IPS-NIHi7 (cell line): ENCODE measurements at regions not wholly inside any gene's neighbourhood (a gene's known extent, or its start where the extent isn't known, plus 50 kb on each side); places are given as distances from the start of the nearest gene placed in this dataset.
A peak's percentile ranks its signal among the peaks of the same experiment; 100 is the strongest.
"Not testable (repeated sequence)": the region's sequence is repeated elsewhere in the genome, so short reads cannot be mapped to it uniquely, and the experiment has no call there.

Source experiments
- DNase-seq: peaks from one replicate; pipeline ENCODE4 v3.0.0; 2012; ENCODE audit warnings: mixed read lengths; ENCODE audit errors: extremely low spot score

GRCh38 chr7:52592698-52593097 is 442.7 kb upstream of the POM121L12 start:
- no peak for DNase-seq

DNA sequence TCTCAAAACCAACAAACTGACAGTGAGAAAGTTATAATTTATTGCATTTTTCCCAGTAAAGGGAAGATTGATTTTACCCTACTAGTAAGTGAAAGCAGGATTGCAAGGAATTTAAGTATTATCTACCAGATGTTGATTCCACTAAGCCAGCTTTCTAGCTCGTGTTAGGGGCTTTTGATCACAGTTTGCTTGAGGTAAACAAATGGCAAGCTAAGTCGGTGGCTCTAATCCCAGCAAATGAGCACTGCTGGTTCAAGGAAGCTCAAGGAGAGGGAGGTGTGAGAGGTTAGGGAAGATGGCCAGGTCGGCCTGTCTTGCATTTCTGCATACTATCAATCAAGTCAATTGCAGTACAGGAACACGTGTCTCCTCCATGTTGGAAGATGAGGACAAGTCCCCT is 448.7 kb upstream of the POM121L12 start:
- peak; percentile 49 for DNase-seq

DNA sequence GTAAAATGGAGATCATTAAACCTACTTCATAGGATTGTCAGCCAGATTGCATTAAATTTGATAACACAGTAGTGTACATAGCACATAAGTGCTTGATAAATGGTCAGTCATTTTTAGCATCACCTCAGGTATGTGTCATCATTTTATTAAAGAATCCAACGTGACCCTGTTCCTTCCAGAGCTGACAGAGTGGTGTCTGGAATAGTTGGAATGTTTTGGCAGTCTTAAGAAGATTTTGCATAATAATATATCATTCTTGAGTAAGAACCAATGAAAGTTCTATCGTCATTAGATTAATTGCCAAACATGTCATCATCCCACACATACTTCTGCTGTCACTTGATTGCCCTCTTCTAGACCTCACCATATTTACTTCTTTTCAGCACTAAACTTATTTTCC is 451.4 kb upstream of the POM121L12 start:
- no peak for DNase-seq

DNA sequence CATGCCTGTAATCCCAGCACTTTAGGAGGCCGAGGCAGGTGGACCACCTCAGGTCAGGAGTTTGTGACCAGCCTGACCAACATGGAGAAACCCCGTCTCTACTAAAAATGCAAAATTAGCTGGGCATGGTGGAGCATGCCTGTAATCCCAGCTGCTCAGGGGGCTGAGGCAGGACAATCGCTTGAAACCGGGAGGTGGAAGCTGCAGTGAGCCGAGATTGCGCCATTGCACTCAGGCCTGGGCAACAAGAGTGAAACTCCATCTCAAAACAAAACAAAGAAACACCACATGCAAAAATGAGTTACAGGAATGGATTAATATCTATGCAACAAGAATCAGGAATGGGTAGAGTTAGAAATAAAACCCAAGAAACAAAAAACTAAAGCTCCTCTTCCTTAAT is 462.3 kb upstream of the POM121L12 start:
- DNase-seq = not testable (repeated sequence)

DNA sequence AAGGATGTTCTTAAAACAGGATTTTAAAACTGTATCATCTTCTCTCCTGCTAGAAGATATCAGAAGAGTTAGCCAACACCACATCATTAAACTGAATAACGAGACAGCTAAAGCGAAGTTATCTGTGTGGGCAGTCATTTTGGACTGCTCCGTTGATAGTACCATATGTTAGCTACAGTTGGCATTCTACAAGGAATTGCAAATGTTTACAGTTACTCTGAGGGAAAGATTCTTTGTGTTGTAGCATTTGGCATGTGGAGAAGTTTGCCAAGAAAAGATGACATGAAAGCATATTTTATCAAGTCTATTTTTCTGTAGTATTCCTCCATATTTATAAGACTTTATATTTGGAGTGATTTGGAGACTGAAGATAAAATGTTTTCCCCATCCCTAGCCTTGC is 464.4 kb upstream of the POM121L12 start:
- DNase-seq = no peak

DNA sequence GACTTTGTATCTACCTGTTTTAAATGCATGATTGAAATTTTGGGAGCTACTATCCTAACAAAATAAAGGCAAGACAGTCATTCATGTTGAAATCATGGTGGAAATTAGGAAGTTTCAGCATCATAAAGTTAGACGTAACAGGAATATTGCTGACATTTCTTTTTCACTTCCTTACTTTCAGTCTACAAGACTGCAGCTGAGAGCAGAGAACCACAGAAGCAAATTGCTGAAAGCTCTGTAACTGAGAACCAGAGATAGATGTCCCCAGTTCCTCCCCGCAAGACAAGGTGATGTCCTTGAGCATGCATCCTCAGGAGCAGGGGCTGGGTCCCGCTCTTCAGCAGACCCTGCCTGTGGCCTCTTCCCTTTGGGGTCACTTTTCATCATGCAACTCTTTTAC is 466.3 kb upstream of the POM121L12 start:
- no peak for DNase-seq

DNA sequence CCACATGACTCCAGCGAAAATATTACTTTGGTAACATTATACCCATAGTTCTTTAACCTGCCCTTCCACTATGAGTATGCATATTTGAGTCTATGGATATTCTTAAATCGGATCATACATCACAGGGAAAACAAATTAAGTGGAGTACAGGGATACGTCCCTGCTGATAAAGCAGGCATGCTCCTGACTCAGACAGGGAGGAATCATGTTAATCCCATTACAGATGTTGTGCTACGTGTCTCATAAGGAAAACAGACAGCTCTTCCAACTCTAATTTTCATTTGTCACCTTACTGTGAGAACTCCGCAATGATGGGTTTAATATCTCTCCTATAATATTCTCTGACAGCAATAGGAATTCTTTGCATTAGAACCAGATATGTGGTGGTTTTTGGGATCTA is 469.5 kb upstream of the POM121L12 start:
- no peak for DNase-seq

GRCh38 chr7:52555805-52556204 is 479.6 kb upstream of the POM121L12 start:
- no peak for DNase-seq

DNA sequence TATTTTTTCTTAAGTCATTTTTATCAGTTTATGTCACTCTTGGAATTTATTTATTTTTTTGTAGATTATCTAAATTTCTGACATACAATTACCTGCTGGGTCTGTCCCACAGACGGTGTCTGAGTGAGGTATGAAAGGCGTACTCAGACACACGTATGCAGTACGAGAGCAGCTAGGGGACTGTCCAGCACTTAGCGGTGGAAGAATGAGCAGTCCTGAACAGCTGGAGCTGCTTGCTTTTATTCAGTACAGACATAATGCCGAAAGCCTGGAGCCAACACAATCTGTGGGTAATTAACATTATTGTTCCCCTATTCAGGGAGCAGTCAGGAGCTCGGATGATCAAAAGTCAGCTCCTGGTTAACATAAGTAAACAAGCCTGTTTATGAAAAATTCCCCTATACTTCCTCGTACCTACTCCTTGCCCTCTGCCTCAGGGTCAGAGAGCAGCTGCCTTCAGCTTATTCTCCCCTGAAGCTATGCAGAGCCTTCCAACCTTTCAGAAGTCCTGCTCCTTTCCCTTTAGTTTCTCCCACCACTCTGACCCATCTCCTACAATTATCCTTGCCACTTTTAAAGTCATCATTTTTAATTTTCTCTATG is 488.0 kb upstream of the POM121L12 start:
- DNase-seq = no peak

DNA sequence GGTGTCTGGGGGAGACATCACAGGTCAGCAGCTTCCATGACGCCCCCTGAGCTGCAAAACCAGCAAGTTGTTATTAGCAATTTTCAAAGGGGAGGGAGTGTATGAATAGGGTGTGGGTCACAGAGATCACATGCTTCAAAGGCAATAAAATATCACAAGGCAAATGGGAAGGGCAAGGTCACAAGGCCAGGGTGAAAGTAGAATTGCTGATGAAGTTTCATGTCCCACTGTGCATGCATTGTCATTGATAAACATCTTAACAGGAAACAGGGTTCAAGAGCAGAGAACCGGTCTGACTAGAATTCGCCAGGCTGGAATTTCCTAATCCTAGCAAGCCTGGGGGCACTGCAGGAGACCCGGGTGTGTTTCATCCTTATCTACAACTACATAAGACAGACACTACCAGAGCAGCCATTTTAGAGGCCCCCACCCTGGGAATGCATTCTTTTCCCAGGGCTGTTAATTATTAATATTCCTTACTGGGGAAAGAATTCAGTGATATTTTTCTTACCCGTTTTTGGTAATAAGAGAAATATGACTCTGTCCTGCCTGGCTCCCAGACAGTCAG is 494.2 kb upstream of the POM121L12 start:
- DNase-seq = not testable (repeated sequence)

GRCh38 chr7:52540041-52540440 is 495.4 kb upstream of the POM121L12 start:
- no peak for DNase-seq

GRCh38 chr7:52539414-52539813 is 496.0 kb upstream of the POM121L12 start:
- no peak for DNase-seq

DNA sequence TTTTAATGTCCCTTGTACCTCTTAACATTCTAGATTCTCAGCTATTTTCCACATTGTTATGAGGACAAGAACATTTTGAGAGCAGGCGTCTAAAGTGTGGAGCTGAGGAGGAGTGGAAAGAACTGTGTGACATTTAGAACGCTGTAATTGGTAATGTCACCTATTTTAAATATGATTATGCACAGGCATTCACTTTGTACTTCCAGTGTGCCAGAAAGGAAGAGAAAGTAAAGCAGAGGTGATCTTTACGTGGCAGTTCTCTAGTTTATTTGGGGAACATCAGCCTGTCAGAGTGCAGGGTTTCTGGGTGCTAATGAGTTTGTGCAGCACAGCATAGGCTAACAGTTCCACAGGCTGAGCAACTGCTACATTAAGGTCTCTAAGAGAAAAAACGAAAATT is 498.4 kb upstream of the POM121L12 start:
- no peak for DNase-seq

GRCh38 chr7:52525772-52526341 is 509.6 kb upstream of the POM121L12 start:
- no peak for DNase-seq

GRCh38 chr7:52518869-52519268 is 516.6 kb upstream of the POM121L12 start:
- no peak for DNase-seq

DNA sequence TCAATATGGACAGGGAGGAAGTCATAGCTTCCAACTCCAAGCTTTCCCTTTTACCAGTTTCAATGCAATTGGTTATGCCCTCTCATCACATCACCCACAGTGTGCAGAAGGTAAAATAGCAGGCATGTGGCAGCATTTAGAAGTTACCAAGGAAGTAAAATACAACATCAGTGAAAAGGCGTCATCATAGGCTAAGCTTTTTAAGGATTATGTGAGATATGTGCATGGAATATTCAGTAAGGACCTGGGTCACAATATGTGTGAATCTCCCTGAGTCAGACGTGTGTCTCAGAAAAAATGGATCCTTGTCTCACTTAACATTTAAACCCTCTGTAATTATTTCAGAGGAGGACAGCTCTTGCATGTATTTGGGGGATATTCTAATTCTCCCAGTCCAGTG is 522.8 kb upstream of the POM121L12 start:
- DNase-seq = no peak

- no peak for DNase-seq
Observed at GRCh38 chr7:52507546-52508255, 527.7 kb upstream of the POM121L12 start.

DNA sequence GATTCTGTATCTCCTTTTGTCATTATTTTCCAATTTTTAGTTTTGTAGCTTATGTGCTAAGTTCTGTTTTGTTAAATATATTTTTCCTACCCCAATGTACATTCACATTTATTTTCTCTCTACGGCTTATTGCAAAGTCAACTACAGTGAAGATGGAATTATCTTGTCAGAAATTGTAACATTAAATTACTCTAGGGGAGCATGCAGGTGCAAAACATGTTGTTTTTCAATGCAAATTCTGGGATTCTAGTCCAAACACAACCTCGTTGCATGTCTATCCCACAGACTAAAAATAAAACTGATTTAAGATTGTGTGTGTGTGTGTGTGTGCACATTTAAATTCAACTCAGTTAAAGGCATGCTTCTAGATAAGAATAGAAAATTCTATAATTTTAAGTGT is 529.1 kb upstream of the POM121L12 start:
- no peak for DNase-seq

GRCh38 chr7:52504561-52504960 is 530.9 kb upstream of the POM121L12 start:
- DNase-seq = no peak

DNA sequence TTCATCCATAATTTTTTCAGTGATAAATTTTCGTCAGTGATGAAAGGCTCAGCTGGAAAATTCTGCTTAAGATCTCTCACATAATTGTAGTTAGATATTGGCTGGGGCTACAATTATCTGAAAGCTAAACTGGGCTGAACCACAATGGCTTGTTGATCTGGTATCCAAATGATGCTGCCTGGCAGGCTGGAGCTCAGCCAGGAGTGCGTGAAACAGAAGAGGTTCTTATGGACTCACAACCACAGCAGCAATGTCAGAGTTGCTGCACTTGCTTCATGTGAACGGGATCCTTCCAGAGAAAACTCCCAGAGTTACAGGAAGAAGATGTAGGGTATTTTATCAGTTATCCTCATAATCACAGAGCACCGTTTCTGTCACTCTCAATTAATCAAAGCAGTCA is 533.2 kb upstream of the POM121L12 start:
- no peak for DNase-seq

GRCh38 chr7:52501696-52502095 is 533.7 kb upstream of the POM121L12 start:
- DNase-seq = no peak

DNA sequence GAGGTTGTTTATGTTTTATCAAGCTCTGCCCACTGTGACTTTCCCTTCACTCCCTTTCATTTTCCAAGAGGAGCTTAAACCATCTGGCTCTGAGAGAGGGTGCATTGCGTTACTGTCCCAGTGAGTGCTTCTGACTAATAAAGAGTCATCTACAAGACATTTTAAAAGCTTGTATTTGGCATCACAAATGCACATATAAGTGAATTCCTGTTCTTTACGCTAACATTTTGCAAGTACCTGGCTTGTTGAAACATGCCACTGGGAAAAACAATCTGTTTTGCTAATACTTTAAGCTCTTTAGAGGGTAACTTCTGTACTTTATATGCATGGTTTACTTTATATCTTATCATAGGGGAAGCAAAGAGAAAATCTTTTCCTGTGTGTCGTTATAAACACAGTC is 534.6 kb upstream of the POM121L12 start:
- DNase-seq = no peak

- DNase-seq = no peak
Observed at GRCh38 chr7:52498366-52498765, 537.1 kb upstream of the POM121L12 start.
